ENCODE measurements at regions not wholly inside any gene's neighbourhood (a gene's known extent, or its start where the extent isn't known, plus 50 kb on each side); places are given as distances from the start of the nearest gene placed in this dataset.
A peak's percentile ranks its signal among the peaks of the same experiment; 100 is the strongest.
"Not testable (repeated sequence)": the region's sequence is repeated elsewhere in the genome, so short reads cannot be mapped to it uniquely, and the experiment has no call there.

- DNase-seq (ENCODE audit: low read depth); H3K4me3 ChIP-seq (ENCODE audit: low read depth, low read length): not testable (repeated sequence)
- TF ChIP-seq, protein P1, sequence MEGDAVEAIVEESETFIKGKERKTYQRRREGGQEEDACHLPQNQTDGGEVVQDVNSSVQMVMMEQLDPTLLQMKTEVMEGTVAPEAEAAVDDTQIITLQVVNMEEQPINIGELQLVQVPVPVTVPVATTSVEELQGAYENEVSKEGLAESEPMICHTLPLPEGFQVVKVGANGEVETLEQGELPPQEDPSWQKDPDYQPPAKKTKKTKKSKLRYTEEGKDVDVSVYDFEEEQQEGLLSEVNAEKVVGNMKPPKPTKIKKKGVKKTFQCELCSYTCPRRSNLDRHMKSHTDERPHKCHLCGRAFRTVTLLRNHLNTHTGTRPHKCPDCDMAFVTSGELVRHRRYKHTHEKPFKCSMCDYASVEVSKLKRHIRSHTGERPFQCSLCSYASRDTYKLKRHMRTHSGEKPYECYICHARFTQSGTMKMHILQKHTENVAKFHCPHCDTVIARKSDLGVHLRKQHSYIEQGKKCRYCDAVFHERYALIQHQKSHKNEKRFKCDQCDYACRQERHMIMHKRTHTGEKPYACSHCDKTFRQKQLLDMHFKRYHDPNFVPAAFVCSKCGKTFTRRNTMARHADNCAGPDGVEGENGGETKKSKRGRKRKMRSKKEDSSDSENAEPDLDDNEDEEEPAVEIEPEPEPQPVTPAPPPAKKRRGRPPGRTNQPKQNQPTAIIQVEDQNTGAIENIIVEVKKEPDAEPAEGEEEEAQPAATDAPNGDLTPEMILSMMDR (IDR thresholded peaks at IDR 0.05; ENCODE audit: control insufficient read depth, extremely low read depth, insufficient read depth), result peak; percentile 68
Measured at GRCh38 chr14:106006043-106006442, 479.7 kb downstream of the TMEM121 start.

- DNase-seq (ENCODE audit: low read depth); H3K4me3 ChIP-seq (ENCODE audit: low read depth, low read length): not testable (repeated sequence)
Measured at GRCh38 chr14:106006716-106007115, 480.3 kb downstream of the TMEM121 start.

- H3K4me3 ChIP-seq (ENCODE audit: low read depth, low read length), result no peak overlapping the region
- TF ChIP-seq, protein P1 (IDR thresholded peaks at IDR 0.05; ENCODE audit: control insufficient read depth, extremely low read depth, insufficient read depth), result no peak
- no peak for DNase-seq (ENCODE audit: low read depth)
Measured at GRCh38 chr14:106010783-106011182, 484.4 kb downstream of the TMEM121 start.

DNA sequence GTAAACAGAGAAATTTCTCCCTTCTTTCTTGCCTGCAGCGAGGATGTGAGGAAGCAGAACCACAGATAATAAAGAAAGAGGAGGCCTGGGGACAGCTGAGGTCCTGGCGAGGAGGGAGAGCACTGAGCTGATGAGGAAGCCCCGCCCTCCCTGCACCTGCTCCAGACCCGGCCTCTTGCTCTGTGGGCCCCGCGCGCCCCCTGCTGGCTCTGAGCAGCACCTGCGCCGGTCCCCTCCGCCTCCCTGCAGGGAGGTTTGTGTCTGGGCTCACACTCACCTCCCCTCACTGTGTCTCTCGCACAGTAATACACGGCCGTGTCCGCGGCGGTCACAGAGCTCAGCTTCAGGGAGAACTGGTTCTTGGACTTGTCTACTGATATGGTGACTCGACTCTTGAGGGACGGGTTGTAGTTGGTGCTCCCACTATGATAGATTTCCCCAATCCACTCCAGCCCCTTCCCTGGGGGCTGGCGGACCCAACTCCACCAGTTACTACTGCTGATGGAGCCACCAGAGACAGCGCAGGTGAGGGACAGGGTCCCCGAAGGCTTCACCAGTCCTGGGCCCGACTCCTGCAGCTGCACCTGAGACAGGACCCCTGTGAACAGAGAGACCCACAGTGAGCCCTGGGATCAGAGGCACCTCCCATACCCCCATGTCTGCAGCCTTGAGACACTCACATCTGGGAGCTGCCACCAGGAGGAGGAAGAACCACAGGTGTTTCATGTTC lies 485.4 kb downstream of the TMEM121 start:
- DNase-seq (ENCODE audit: low read depth), result peak; percentile 8

GRCh38 chr14:106012361-106012725 lies 486.0 kb downstream of the TMEM121 start:
- not testable (repeated sequence) for H3K4me3 ChIP-seq (ENCODE audit: low read depth, low read length); DNase-seq (ENCODE audit: low read depth)

More for the DNA sequence above, 485.4 kb downstream of the TMEM121 start:
- H3K4me3 ChIP-seq (ENCODE audit: low read depth, low read length), result not testable (repeated sequence)
- TF ChIP-seq, protein P1 (IDR thresholded peaks at IDR 0.05; ENCODE audit: control insufficient read depth, extremely low read depth, insufficient read depth), result peak; percentile 74

DNA sequence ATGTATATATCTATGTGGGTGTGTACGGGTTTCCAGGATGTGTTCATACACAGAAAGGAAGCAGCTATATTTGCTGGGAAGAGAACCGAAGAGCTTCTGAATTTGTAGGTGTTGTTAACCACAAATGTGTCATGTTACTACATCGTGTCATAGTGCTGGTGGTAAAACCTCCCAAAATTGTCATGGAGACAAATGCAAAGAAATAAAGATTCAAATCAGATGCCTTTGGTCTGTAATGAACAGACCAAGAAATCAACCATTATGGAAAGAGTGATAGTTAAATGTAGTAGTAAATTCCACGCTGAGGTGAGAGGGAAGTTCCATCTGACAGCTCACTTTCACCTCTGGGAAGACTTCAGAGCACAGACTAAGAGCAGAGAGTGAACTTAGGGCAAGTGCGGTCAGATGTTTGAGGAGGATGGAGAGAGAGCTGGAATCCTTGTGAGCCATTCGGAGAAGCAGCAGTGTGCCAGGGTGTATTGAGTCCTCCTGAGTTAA lies 487.5 kb downstream of the TMEM121 start:
- TF ChIP-seq, protein P1 (IDR thresholded peaks at IDR 0.05; ENCODE audit: control insufficient read depth, extremely low read depth, insufficient read depth), result no peak
- no peak for DNase-seq (ENCODE audit: low read depth)
- no peak overlapping the region for H3K4me3 ChIP-seq (ENCODE audit: low read depth, low read length)

GRCh38 chr14:106017952-106018351 lies 491.6 kb downstream of the TMEM121 start:
- not testable (repeated sequence) for H3K4me3 ChIP-seq (ENCODE audit: low read depth, low read length); DNase-seq (ENCODE audit: low read depth)

DNA sequence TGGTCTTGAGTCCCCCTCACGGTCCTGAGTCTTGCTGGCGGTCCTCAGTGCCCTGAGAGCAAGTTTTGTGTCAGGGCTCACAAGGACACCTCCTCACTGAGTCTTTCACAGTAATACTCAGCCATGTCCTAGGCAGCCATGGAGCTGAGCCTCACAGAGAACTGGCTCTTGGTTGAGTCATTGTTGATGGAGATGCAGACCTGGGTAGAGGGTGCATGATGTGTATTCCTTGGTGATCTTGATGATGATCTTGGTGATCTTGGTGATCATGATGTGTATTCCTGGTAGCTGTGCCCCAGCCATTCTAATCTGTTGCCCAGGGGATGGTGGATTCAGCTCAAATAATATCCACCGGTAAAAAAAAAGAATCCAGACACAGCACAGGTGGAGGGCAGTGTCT lies 495.4 kb downstream of the TMEM121 start:
- DNase-seq (ENCODE audit: low read depth), result no peak
- H3K4me3 ChIP-seq (ENCODE audit: low read depth, low read length), result no peak overlapping the region
- TF ChIP-seq, protein P1 (IDR thresholded peaks at IDR 0.05; ENCODE audit: control insufficient read depth, extremely low read depth, insufficient read depth), result no peak

GRCh38 chr14:106022648-106023047 lies 496.3 kb downstream of the TMEM121 start:
- not testable (repeated sequence) for H3K4me3 ChIP-seq (ENCODE audit: low read depth, low read length); DNase-seq (ENCODE audit: low read depth)
